RWPE2 (cell line): ENCODE measurements at regions not wholly inside any gene's neighbourhood (a gene's known extent, or its start where the extent isn't known, plus 50 kb on each side); places are given as distances from the start of the nearest gene placed in this dataset.
"Not testable (repeated sequence)": the region's sequence is repeated elsewhere in the genome, so short reads cannot be mapped to it uniquely, and the experiment has no call there.

ENCODE experiments used
- ATAC-seq: fragments of 200-7000 bp; cut with Tn5 transposase; 3 replicates; pipeline ENCODE4 v1.9.1; 2021; ENCODE audit warnings: low read depth
- DNase-seq: peaks from one replicate; pipeline ENCODE4 v3.0.0-alpha.2; 2020; ENCODE audit warnings: low spot score
- H3K27ac ChIP-seq: fragments of 450-650 bp; 2 replicates; pipeline ENCODE4 v1.5.1; 2017; ENCODE audit warnings: mild to moderate bottlenecking; ENCODE audit not compliant: poor library complexity, severe bottlenecking
- H3K27me3 ChIP-seq: fragments of 250-450 bp; sonication (Bioruptor Pico); 2 replicates; pipeline ENCODE4 v1.5.1; 2021; ENCODE audit warnings: mild to moderate bottlenecking, moderate library complexity; ENCODE audit not compliant: insufficient read depth, poor library complexity, severe bottlenecking
- H3K36me3 ChIP-seq: fragments of 250-450 bp; sonication (Bioruptor Pico); 2 replicates; pipeline ENCODE4 v1.5.1; 2020; ENCODE audit warnings: low read depth, mild to moderate bottlenecking, moderate library complexity
- H3K4me1 ChIP-seq: fragments of 250-450 bp; sonication (Bioruptor Pico); 2 replicates; pipeline ENCODE4 v1.5.1; 2021; ENCODE audit warnings: mild to moderate bottlenecking, moderate library complexity; ENCODE audit not compliant: insufficient read depth, poor library complexity, severe bottlenecking
- H3K4me3 ChIP-seq: fragments of 250-450 bp; sonication (Bioruptor Pico); 2 replicates; pipeline ENCODE4 v1.5.1; 2021; ENCODE audit warnings: mild to moderate bottlenecking, moderate library complexity; ENCODE audit not compliant: severe bottlenecking
- H3K9me3 ChIP-seq: fragments of 250-450 bp; sonication (Bioruptor Pico); 2 replicates; pipeline ENCODE4 v1.5.1; 2021; ENCODE audit warnings: mild to moderate bottlenecking, moderate library complexity; ENCODE audit not compliant: severe bottlenecking
- TF ChIP-seq, protein P1 (sequence below): fragments of 450-650 bp; IDR thresholded peaks from one replicate; pipeline ENCODE4 v1.5.1; 2017; ENCODE audit warnings: mild to moderate bottlenecking, moderate library complexity; ENCODE audit not compliant: poor library complexity, severe bottlenecking

DNA sequence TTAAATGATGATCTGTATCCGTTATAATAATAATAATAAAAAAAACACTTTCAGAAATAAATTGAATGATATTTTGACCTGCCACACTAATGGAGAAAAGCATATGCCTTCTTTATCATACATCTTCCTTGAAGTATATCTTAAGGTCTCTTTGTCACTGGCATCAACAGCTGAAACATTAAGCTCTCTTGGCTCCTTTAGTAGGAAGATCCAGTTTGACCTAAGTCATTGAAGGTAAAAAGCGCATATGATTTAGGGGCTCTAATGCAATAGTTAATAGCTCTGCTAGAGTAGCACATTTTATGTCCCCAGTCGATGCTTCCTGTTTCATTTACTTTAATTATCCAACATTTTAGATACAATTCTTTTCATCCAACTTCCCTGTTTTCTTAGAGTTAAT, 1010.8 kb downstream of the STPG2 start:
- ATAC-seq = no peak
- Histone ChIP-seq H3K36me3 (no peaks in the 10 kb centered on the region), H3K27ac (no peak overlapping the region), H3K4me1 (no peaks in the 10 kb centered on the region), H3K9me3 (no peaks in the 10 kb centered on the region), H3K27me3 (no peaks in the 10 kb centered on the region), H3K4me3 (no peak overlapping the region)
- TF ChIP-seq, protein P1, sequence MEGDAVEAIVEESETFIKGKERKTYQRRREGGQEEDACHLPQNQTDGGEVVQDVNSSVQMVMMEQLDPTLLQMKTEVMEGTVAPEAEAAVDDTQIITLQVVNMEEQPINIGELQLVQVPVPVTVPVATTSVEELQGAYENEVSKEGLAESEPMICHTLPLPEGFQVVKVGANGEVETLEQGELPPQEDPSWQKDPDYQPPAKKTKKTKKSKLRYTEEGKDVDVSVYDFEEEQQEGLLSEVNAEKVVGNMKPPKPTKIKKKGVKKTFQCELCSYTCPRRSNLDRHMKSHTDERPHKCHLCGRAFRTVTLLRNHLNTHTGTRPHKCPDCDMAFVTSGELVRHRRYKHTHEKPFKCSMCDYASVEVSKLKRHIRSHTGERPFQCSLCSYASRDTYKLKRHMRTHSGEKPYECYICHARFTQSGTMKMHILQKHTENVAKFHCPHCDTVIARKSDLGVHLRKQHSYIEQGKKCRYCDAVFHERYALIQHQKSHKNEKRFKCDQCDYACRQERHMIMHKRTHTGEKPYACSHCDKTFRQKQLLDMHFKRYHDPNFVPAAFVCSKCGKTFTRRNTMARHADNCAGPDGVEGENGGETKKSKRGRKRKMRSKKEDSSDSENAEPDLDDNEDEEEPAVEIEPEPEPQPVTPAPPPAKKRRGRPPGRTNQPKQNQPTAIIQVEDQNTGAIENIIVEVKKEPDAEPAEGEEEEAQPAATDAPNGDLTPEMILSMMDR = no peak
- no peak for DNase-seq

GRCh38 chr4:97134456-97134855, 1008.8 kb downstream of the STPG2 start:
- no peak for ATAC-seq
- Histone ChIP-seq H3K9me3 (no peaks in the 10 kb centered on the region), H3K36me3 (no peaks in the 10 kb centered on the region), H3K27me3 (no peaks in the 10 kb centered on the region), H3K4me3 (no peak overlapping the region), H3K27ac (no peak overlapping the region), H3K4me1 (no peaks in the 10 kb centered on the region)
- DNase-seq = no peak
- TF ChIP-seq, protein P1 = no peak

DNA sequence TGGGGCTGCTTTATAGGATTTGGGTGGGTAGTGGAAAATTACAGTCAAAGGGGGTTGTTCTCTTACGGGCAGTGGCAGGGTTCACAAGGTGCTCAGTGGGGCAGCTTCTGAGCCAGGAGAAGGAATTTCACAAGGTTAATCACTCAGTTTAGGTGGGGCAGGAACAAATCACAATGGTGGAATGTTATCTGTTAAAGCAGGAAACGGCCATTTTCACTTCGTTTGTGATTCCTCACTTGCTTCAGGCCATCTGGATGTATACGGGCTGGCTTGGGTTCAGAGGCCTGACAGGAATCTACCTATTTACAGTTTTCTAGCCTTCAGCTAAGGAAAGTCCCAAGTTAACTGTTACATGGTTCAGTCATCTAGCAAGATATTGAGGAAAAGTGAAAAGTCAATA, 1003.5 kb downstream of the STPG2 start:
- H3K4me1 ChIP-seq = no peaks in the 10 kb centered on the region

GRCh38 chr4:97140545-97140944, 1002.7 kb downstream of the STPG2 start:
- H3K4me1 ChIP-seq = no peaks in the 10 kb centered on the region
- no peaks in the 10 kb centered on the region for H3K27me3 ChIP-seq
- H3K9me3 ChIP-seq = no peaks in the 10 kb centered on the region
- TF ChIP-seq, protein P1 = no peak
- no peak overlapping the region for H3K27ac ChIP-seq
- no peak overlapping the region for H3K4me3 ChIP-seq
- no peaks in the 10 kb centered on the region for H3K36me3 ChIP-seq
- no peak for ATAC-seq
- DNase-seq = no peak

More for the DNA sequence above, 1003.5 kb downstream of the STPG2 start:
- H3K9me3 ChIP-seq = no peaks in the 10 kb centered on the region
- no peaks in the 10 kb centered on the region for H3K36me3 ChIP-seq
- ATAC-seq = no peak
- no peak overlapping the region for H3K4me3 ChIP-seq
- H3K27ac ChIP-seq = no peak overlapping the region
- DNase-seq = no peak
- H3K27me3 ChIP-seq = no peaks in the 10 kb centered on the region
- TF ChIP-seq, protein P1 = no peak

DNA sequence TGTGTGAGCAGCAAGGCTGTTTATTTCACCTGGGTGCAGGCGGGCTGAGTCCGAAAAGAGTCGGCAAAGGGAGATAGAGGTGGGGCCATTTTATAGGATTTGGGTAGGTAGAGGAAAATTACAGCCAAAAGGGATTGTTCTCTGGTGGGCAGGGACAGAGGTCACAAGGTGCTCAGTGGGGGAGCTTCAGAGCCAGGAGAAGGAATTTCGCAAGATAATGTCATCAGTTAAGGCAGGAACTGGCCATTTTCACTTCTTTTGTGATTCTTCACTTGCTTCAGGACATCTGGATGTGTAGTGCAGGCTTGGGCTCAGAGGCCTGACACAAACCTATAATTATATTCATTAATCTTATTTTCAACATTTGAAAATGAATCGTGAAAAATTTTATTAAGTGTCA, 1001.9 kb downstream of the STPG2 start:
- DNase-seq, H3K36me3 ChIP-seq, H3K4me3 ChIP-seq, ATAC-seq, H3K9me3 ChIP-seq, H3K27ac ChIP-seq, H3K4me1 ChIP-seq, H3K27me3 ChIP-seq: not testable (repeated sequence)
